Hepatocyte (in vitro differentiated cells): ENCODE measurements at regions not wholly inside any gene's neighbourhood (a gene's known extent, or its start where the extent isn't known, plus 50 kb on each side); places are given as distances from the start of the nearest gene placed in this dataset.

ENCODE experiments used
- CTCF ChIP-seq: fragments of 200-600 bp; sonication (generic); IDR thresholded peaks from 2 replicates; pipeline ENCODE4 v1.5.1; 2016; ENCODE audit warnings: antibody characterized with exemption, mild to moderate bottlenecking; ENCODE audit not compliant: poor library complexity
- EZH2 ChIP-seq: fragments of 200-600 bp; sonication (generic); IDR thresholded peaks from 2 replicates; pipeline ENCODE4 v1.6.1; 2016; ENCODE audit warnings: antibody characterized with exemption, mild to moderate bottlenecking, borderline replicate concordance
- EZH2phosphoT487 ChIP-seq: fragments of 200-600 bp; sonication (generic); IDR thresholded peaks from one replicate; pipeline ENCODE4 v1.6.1; 2018; ENCODE audit warnings: antibody characterized with exemption, mild to moderate bottlenecking, low read depth, moderate library complexity; ENCODE audit not compliant: unreplicated experiment, severe bottlenecking

- TF ChIP-seq CTCF (no peak), EZH2 (no peak), EZH2phosphoT487 (no peak)
Measured at GRCh38 chr2:23120161-23120560, 264.8 kb upstream of the KLHL29 start.
